D341Med (cell line): ENCODE measurements at regions not wholly inside any gene's neighbourhood (a gene's known extent, or its start where the extent isn't known, plus 50 kb on each side); places are given as distances from the start of the nearest gene placed in this dataset.

ENCODE experiments used
- DNase-seq: peaks from one replicate; pipeline ENCODE4 v3.0.0; 2012; ENCODE audit warnings: low spot score

DNA sequence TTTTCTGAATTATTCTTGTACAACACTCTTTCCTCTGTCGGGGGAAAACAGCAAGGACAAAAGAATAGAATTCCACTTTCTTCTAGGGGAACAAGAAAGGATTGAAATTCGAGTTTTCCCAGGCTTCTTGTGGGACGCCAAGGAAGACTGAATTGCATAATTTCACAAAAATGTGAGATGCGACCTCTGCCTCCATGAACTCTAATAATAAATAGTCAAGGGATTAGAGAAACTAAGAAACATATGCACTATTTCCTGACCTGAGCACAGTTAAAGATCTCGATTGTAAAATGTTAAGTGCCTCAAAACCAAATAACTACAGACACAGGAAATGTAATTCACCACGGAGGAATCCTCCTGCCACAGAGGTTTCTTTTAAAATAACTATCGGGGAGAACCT is 117.3 kb upstream of the MARK1 start:
- DNase-seq, result no peak

GRCh38 chr1:220409771-220410595 is 118.0 kb upstream of the MARK1 start:
- DNase-seq, result no peak

- no peak for DNase-seq
Observed at GRCh38 chr1:220407191-220407590, 120.7 kb upstream of the MARK1 start.

- DNase-seq, result no peak
Observed at GRCh38 chr1:220398238-220398637, 126.0 kb upstream of the RAB3GAP2 start.

GRCh38 chr1:220391491-220391890 is 119.2 kb upstream of the RAB3GAP2 start:
- no peak for DNase-seq

DNA sequence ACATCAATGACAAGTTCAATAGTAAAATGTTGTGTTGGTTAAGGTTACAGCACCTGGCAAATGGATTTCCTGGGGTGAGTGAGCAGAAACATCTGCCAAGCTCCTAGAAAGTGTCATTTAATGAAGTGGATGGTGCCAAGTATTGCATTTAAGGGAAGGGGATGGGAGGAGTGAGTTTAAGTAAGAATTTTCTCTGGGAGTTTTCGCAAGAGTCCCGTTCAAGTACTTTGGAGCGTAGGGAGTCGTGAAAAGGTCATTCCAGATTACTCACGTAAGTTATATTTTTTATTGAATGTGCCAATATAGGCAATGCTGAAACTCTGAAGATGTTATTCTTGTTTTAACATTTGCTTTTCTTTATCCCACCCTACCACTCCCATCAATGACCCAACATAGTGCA is 117.4 kb upstream of the RAB3GAP2 start:
- DNase-seq, result no peak

- no peak for DNase-seq
Observed at GRCh38 chr1:220386494-220387195, 114.4 kb upstream of the RAB3GAP2 start.

DNA sequence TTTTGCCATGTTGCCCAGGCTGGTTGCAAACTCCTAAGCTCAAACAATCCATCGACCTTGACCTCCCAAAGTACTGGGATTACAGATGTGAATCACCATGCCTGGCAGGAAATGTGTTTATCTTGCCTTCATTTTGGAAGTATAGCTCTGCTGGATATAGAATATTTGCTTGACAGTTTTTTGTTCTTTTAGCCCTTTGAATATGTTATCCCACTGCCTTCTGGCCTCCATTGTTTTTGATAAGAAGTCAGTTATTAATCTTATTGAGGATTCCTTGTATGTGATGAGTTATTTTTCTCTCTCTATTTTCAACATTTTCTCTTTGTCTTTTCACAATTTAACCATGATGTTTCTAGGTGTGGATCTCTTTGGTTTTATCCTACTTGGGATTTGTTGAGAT is 112.9 kb upstream of the RAB3GAP2 start:
- DNase-seq, result no peak

- no peak for DNase-seq
Observed at GRCh38 chr1:220382994-220383393, 110.7 kb upstream of the RAB3GAP2 start.

GRCh38 chr1:220380885-220381284 is 108.6 kb upstream of the RAB3GAP2 start:
- DNase-seq, result no peak

GRCh38 chr1:220378571-220379302 is 106.5 kb upstream of the RAB3GAP2 start:
- DNase-seq, result no peak

GRCh38 chr1:220375715-220376114 is 103.5 kb upstream of the RAB3GAP2 start:
- no peak for DNase-seq

- no peak for DNase-seq
Observed at GRCh38 chr1:220374449-220374848, 102.2 kb upstream of the RAB3GAP2 start.

DNA sequence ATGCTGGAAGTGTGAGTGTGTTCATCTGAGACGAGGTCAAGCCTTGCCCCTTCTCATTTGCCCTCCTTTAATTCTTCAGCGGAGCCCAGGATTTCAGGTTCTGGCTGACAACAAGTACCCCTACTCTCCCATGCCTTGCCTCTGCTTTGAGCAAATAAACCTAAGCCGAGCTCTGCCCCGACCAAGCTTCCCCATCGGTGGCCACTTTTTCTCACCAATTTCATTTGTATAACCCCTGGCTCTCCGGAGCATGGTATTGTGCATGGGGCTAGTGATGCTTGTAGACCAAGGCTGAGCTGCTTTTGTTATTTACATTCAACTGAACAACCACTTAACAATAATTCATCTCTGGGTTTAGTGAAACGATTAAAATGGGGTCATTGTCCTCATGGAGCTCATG is 100.2 kb upstream of the RAB3GAP2 start:
- DNase-seq, result no peak

GRCh38 chr1:220371324-220371723 is 99.1 kb upstream of the RAB3GAP2 start:
- DNase-seq, result peak; percentile 52

DNA sequence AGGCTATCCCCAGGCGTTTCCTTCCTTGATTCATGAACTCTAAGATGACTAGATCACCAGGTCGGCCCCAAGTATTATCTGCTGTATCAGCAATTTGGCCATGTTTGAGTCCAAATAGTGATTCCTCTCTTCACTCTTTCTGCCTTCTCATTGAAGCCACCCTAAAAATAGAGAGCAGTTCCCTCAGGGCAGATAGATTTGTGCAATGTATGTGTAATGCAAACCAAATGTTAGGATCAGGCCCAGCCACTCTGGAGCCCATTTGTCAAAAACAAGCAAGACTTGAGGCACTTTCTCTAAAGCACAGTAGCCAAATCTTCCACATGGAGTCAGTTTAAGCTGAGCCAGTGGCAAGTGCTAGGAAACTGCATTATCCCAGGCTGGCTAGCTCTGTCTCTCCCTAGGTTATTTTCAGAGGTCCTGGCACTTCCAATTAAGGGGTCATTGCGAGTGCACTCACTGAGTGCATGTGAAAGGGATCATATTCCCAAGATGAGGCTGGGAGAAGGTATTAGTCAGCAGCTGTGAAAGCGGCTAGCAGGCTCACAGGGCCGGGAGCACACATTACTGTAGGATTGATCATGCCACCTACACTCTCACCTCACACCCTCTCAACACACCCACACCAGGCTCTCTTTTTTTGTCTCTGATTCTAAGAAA is 97.9 kb upstream of the RAB3GAP2 start:
- DNase-seq, result peak; percentile 55

DNA sequence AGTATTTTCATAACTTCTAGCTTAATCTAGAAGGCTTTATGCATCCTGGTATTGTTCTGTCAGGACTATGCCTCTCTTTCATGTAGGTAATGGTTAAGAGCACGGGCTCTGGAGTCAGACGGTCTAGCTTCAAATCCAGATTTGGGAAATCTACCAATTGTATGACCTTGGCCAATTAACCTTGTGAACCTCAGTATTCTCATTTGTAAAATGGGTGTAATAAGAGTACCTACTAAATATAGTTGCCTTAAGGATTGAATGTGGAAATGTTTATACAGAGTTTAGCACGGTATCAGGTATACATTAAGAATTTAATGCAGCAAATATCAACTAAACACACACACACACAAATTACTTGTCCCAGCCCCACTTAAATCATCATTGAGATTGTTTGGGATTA is 97.3 kb upstream of the RAB3GAP2 start:
- no peak for DNase-seq

GRCh38 chr1:220368352-220369265 is 96.4 kb upstream of the RAB3GAP2 start:
- DNase-seq, result no peak

GRCh38 chr1:220367833-220368232 is 95.6 kb upstream of the RAB3GAP2 start:
- no peak for DNase-seq

DNA sequence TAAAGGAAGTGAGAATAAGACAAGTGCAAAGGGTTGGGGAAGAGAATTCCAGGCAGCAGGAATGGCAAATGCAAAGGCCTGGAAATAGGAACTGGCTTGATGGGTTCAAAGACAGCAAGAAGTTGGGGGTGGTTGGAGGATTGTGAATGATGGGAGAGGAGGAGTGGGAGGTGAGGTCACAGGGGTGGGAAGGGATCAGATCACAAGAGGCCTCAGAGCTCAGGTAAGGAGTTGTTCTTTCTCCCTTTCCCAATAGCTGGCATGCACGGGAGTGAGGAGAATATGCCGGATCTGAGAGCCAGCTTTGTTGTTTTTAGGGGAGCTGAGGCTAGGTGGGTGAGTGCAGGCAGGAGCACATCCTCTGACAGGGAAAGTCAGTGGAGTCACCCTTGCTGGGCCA is 94.0 kb upstream of the RAB3GAP2 start:
- no peak for DNase-seq

DNA sequence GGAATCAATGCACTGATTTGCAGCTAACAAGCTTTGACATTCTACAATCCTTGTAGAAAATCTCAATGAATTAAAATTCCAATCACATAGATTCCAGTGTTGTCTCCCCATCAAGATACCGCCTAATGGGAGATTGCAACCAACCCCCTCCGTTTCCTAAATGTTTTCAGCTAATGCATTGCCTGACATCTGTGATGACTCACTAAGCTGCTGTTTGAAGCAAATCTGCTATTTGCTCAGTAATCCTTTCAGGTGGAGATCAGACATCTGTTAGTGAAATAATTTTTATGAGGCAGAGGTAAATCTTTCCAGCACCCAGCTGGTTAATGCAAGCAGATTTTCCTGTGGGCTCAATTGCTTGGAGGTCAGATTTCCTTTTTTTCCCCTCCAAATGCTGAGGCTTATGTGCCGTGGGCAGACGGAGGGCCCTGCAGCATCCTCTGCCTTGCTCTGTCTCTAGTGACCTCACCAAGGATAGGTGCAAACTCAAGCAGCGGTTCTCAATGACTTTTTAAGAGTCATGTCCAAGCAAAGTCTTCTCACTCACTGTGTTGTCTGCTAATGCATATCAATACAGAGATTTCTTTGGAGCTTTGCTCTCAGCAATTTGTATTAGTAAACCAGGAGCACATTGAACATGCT is 91.1 kb upstream of the RAB3GAP2 start:
- peak; percentile 79 for DNase-seq
